ENCODE measurements at regions not wholly inside any gene's neighbourhood (a gene's known extent, or its start where the extent isn't known, plus 50 kb on each side); places are given as distances from the start of the nearest gene placed in this dataset.

DNA sequence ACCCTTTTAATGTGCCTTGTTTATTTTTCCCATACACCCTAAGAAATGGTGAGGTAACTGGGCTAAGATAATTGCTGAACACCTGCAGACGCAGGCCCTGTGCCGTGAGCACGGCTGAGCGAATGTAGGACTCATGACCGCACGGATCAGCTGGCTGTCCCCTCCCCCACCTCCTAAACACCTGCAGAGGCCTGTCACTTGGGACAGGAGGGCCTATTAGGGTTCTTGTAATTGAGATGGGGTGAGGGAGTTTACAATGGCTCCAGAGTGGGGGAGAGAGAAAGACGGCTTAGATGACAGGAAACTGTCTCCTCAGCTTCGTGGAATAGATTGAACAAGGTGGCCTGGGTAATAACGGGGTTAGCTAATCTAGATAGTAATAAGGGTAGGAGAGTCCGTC lies 291.7 kb upstream of the HABP2 start:
- H3K36me3 ChIP-seq (ENCODE audit: control insufficient read depth in 4 of 4, insufficient read depth in 4 of 4, low read length in 4 of 4): no peaks in the 10 kb centered on the region
- TF ChIP-seq, protein P1, sequence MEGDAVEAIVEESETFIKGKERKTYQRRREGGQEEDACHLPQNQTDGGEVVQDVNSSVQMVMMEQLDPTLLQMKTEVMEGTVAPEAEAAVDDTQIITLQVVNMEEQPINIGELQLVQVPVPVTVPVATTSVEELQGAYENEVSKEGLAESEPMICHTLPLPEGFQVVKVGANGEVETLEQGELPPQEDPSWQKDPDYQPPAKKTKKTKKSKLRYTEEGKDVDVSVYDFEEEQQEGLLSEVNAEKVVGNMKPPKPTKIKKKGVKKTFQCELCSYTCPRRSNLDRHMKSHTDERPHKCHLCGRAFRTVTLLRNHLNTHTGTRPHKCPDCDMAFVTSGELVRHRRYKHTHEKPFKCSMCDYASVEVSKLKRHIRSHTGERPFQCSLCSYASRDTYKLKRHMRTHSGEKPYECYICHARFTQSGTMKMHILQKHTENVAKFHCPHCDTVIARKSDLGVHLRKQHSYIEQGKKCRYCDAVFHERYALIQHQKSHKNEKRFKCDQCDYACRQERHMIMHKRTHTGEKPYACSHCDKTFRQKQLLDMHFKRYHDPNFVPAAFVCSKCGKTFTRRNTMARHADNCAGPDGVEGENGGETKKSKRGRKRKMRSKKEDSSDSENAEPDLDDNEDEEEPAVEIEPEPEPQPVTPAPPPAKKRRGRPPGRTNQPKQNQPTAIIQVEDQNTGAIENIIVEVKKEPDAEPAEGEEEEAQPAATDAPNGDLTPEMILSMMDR (IDR thresholded peaks at IDR 0.05; ENCODE audit: control extremely low read depth, extremely low read depth): no peak
- H3K27me3 ChIP-seq (ENCODE audit: control insufficient read depth in 3 of 3, insufficient read depth in 3 of 3, low read length in 2 of 3): no peaks in the 10 kb centered on the region
- no peak overlapping the region for H3K9ac ChIP-seq (ENCODE audit: insufficient read depth in 1 of 2, low read length in 2 of 2)
- H3K9me3 ChIP-seq (ENCODE audit: control insufficient read depth in 4 of 4, insufficient read depth in 3 of 4, low read length in 3 of 4): no peaks in the 10 kb centered on the region
- no peak overlapping the region for H3K4me3 ChIP-seq
- no peak for DNase-seq
- H3K27ac ChIP-seq (ENCODE audit: low read depth in 1 of 2, low read length in 1 of 2): no peak overlapping the region
- WGBS, 2 donors: 83 to 88% methylated on average over 10 of the region's 10 CpGs
- ATAC-seq (ENCODE audit: insufficient read depth, low FRiP score): no peak
- peaks cover 0 to 2% (median 0%) of the 10 kb centered on the region in 5 donors for H3K4me1 ChIP-seq (ENCODE audit: control insufficient read depth in 5 of 5, insufficient read depth in 5 of 5, low read length in 5 of 5)

DNA sequence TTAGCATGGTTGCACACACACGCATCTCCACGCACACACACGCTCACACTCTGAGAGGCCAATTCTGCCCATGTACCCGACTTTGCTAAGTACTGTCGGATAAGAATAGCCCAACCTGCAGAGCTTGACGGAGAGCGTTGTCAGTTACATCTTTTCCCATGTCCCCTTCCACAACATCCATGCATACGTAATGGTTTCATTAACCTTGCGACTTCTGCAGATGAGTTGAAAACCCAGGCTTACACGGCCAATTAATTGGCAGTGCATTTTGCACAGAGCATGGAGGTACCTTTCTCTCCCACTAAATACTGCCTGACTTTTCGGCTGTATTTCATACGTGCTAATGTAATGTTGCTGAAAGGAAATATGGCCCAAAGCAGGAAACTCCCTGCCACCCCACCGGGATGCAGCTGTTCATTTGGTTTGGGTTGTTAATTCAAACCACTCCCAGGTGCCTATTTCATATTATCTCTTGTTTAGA lies 291.2 kb upstream of the HABP2 start:
- no peaks in the 10 kb centered on the region for H3K36me3 ChIP-seq (ENCODE audit: control insufficient read depth in 4 of 4, insufficient read depth in 4 of 4, low read length in 4 of 4)
- no peak overlapping the region for H3K27ac ChIP-seq (ENCODE audit: low read depth in 1 of 2, low read length in 1 of 2)
- no peaks in the 10 kb centered on the region for H3K27me3 ChIP-seq (ENCODE audit: control insufficient read depth in 3 of 3, insufficient read depth in 3 of 3, low read length in 2 of 3)
- no peaks in the 10 kb centered on the region for H3K9me3 ChIP-seq (ENCODE audit: control insufficient read depth in 4 of 4, insufficient read depth in 3 of 4, low read length in 3 of 4)
- DNase-seq (no peak), ATAC-seq (ENCODE audit: insufficient read depth, low FRiP score) (no peak)
- peaks cover 0 to 2% (median 0%) of the 10 kb centered on the region in 5 donors for H3K4me1 ChIP-seq (ENCODE audit: control insufficient read depth in 5 of 5, insufficient read depth in 5 of 5, low read length in 5 of 5)
- H3K4me3 ChIP-seq: no peak overlapping the region
- 70 to 82% methylated on average over 13 of the region's 13 CpGs for WGBS, 2 donors
- TF ChIP-seq, protein P1 (IDR thresholded peaks at IDR 0.05; ENCODE audit: control extremely low read depth, extremely low read depth): no peak
- no peak overlapping the region for H3K9ac ChIP-seq (ENCODE audit: insufficient read depth in 1 of 2, low read length in 2 of 2)

DNA sequence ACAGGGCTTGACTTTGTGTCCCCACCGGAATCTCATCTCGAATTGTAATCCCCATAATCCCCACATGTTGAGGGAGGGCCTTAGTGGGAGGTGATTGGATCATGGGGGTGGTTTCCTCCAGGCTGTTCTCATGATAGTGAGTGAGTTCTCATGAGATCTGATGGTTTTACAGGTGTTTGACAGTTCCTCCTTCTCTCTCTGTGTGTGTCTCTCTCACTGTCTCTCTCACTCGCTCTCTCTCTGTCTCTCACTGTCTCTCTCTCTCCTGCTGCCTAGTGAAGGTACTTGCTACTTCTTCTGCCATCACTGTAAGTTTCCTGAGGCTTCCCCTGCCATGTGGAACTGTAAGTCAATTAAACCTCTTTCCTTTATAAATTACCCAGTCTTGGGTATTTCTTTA lies 289.8 kb upstream of the HABP2 start:
- Histone ChIP-seq H3K9me3 (ENCODE audit: control insufficient read depth in 4 of 4, insufficient read depth in 3 of 4, low read length in 3 of 4) (no peaks in the 10 kb centered on the region), H3K9ac (ENCODE audit: insufficient read depth in 1 of 2, low read length in 2 of 2) (no peak overlapping the region), H3K27ac (ENCODE audit: low read depth in 1 of 2, low read length in 1 of 2) (no peak overlapping the region), H3K4me1 (ENCODE audit: control insufficient read depth in 5 of 5, insufficient read depth in 5 of 5, low read length in 5 of 5) (peaks cover 0 to 2% (median 0%) of the 10 kb centered on the region in 5 donors), H3K4me3 (no peak overlapping the region), H3K27me3 (ENCODE audit: control insufficient read depth in 3 of 3, insufficient read depth in 3 of 3, low read length in 2 of 3) (no peaks in the 10 kb centered on the region), H3K36me3 (ENCODE audit: control insufficient read depth in 4 of 4, insufficient read depth in 4 of 4, low read length in 4 of 4) (no peaks in the 10 kb centered on the region)
- DNase-seq (no peak), ATAC-seq (ENCODE audit: insufficient read depth, low FRiP score) (no peak)
- TF ChIP-seq, protein P1 (IDR thresholded peaks at IDR 0.05; ENCODE audit: control extremely low read depth, extremely low read depth): no peak
- 93 to 100% methylated on average over 3 of the region's 3 CpGs for WGBS, 2 donors
